ENCODE measurements at regions not wholly inside any gene's neighbourhood (a gene's known extent, or its start where the extent isn't known, plus 50 kb on each side); places are given as distances from the start of the nearest gene placed in this dataset.

- Histone ChIP-seq H3K4me1 (ENCODE audit: control insufficient read depth in 1 of 2, extremely low read depth in 1 of 2, insufficient read depth in 2 of 2, low read length in 2 of 2) (peaks cover 2 to 8% of the 10 kb centered on the region in 2 experiments), H3K4me3 (ENCODE audit: control insufficient read depth in 1 of 2, extremely low read depth in 1 of 2, low read length in 1 of 2) (no peak overlapping the region), H3K27me3 (replicated peaks in 1 of 2; ENCODE audit: control insufficient read depth in 2 of 2, extremely low read depth in 1 of 2, insufficient read depth in 2 of 2, low read length in 1 of 2) (peaks cover 0 to 14% of the 10 kb centered on the region in 2 experiments), H3K9me3 (no peaks in the 10 kb centered on the region), H3K36me3 (ENCODE audit: control insufficient read depth in 2 of 2, extremely low read depth in 1 of 2, insufficient read depth in 1 of 2, low read length in 1 of 2) (no peaks in the 10 kb centered on the region), H3K27ac (ENCODE audit: low read length) (no peak overlapping the region)
- ATAC-seq (replicated peaks in 1 of 4) (no peak), DNase-seq (no peak)
- 77% methylated on average over 8 of the region's 9 CpGs for WGBS (ENCODE audit: insufficient coverage)
- POLR2A ChIA-PET, result no interaction called here
- peaks cover 13 to 16% (median 13%) of the 10 kb centered on the region in 3 donors for H3K4me1 Mint-ChIP-seq
- CTCF ChIA-PET, result no interaction called here
- peaks cover 0 to 5% of the 10 kb centered on the region in 2 donors for H3K27me3 Mint-ChIP-seq
- peaks cover 0 to 2% (median 0%) of the 10 kb centered on the region in 3 donors for H3K9me3 Mint-ChIP-seq
- H3K27ac Mint-ChIP-seq, result no peak overlapping the region
- H3K36me3 Mint-ChIP-seq, result no peaks in the 10 kb centered on the region
- H3K4me3 Mint-ChIP-seq, result no peak overlapping the region
These were observed 187.4 kb upstream of the RREB1 start for GRCh38 chr6:6920114-6920986.

GRCh38 chr6:6920987-6921313, 186.8 kb upstream of the RREB1 start:
- 97% methylated on average over 6 of the region's 7 CpGs for WGBS (ENCODE audit: insufficient coverage)
- no peak for ATAC-seq (replicated peaks in 1 of 4)
- Mint-ChIP-seq H3K4me1 (peaks cover 7 to 10% (median 9%) of the 10 kb centered on the region in 3 donors), H3K27ac (no peak overlapping the region), H3K36me3 (no peaks in the 10 kb centered on the region), H3K4me3 (no peak overlapping the region), H3K27me3 (peaks cover 0 to 5% of the 10 kb centered on the region in 2 donors), H3K9me3 (peaks cover 0 to 2% (median 0%) of the 10 kb centered on the region in 3 donors)
- Histone ChIP-seq H3K27me3 (replicated peaks in 1 of 2; ENCODE audit: control insufficient read depth in 2 of 2, extremely low read depth in 1 of 2, insufficient read depth in 2 of 2, low read length in 1 of 2) (peaks cover 0 to 14% of the 10 kb centered on the region in 2 experiments), H3K36me3 (ENCODE audit: control insufficient read depth in 2 of 2, extremely low read depth in 1 of 2, insufficient read depth in 1 of 2, low read length in 1 of 2) (no peaks in the 10 kb centered on the region), H3K27ac (ENCODE audit: low read length) (no peak overlapping the region), H3K4me1 (ENCODE audit: control insufficient read depth in 1 of 2, extremely low read depth in 1 of 2, insufficient read depth in 2 of 2, low read length in 2 of 2) (peaks cover 2 to 5% of the 10 kb centered on the region in 2 experiments), H3K9me3 (no peaks in the 10 kb centered on the region), H3K4me3 (ENCODE audit: control insufficient read depth in 1 of 2, extremely low read depth in 1 of 2, low read length in 1 of 2) (no peak overlapping the region)
- ChIA-PET POLR2A (no interaction called here), CTCF (no interaction called here)
- DNase-seq, result no peak

GRCh38 chr6:6922166-6922565, 185.6 kb upstream of the RREB1 start:
- 83% methylated on average over 1 of the region's 1 CpG for WGBS (ENCODE audit: insufficient coverage)
- ATAC-seq (replicated peaks in 1 of 4), result no peak
- H3K4me1 Mint-ChIP-seq, result peaks cover 0 to 6% (median 4%) of the 10 kb centered on the region in 3 donors

GRCh38 chr6:6923605-6924004, 184.2 kb upstream of the RREB1 start:
- no peak for ATAC-seq (replicated peaks in 1 of 4)
- peaks cover 1 to 5% (median 2%) of the 10 kb centered on the region in 3 donors for H3K4me1 Mint-ChIP-seq
- Histone ChIP-seq H3K4me3 (ENCODE audit: control insufficient read depth in 1 of 2, extremely low read depth in 1 of 2, low read length in 1 of 2) (no peak overlapping the region), H3K4me1 (ENCODE audit: control insufficient read depth in 1 of 2, extremely low read depth in 1 of 2, insufficient read depth in 2 of 2, low read length in 2 of 2) (peaks cover 0 to 1% of the 10 kb centered on the region in 2 experiments), H3K27me3 (replicated peaks in 1 of 2; ENCODE audit: control insufficient read depth in 2 of 2, extremely low read depth in 1 of 2, insufficient read depth in 2 of 2, low read length in 1 of 2) (peaks cover 0 to 14% of the 10 kb centered on the region in 2 experiments), H3K9me3 (no peaks in the 10 kb centered on the region), H3K27ac (ENCODE audit: low read length) (no peak overlapping the region), H3K36me3 (ENCODE audit: control insufficient read depth in 2 of 2, extremely low read depth in 1 of 2, insufficient read depth in 1 of 2, low read length in 1 of 2) (no peaks in the 10 kb centered on the region)
- H3K9me3 Mint-ChIP-seq, result peaks cover 0 to 2% (median 0%) of the 10 kb centered on the region in 3 donors
- H3K27ac Mint-ChIP-seq, result no peak overlapping the region
- WGBS (ENCODE audit: insufficient coverage), result 50% methylated on average over 1 of the region's 5 CpGs
- peaks cover 0 to 5% of the 10 kb centered on the region in 2 donors for H3K27me3 Mint-ChIP-seq
- H3K4me3 Mint-ChIP-seq, result no peak overlapping the region
- ChIA-PET POLR2A (no interaction called here), CTCF (interaction anchor here in 1 of 2 donors (0.5 kb wide), 1 partner anchor 674 kb away, joined by 5 read pairs; no protein-coding TSS in a partner anchor)
- no peak for DNase-seq
- H3K36me3 Mint-ChIP-seq, result no peaks in the 10 kb centered on the region

More at GRCh38 chr6:6922166-6922565, 185.6 kb upstream of the RREB1 start:
- H3K9me3 ChIP-seq, result no peaks in the 10 kb centered on the region
- peaks cover 0 to 9% of the 10 kb centered on the region in 2 experiments for H3K27me3 ChIP-seq (replicated peaks in 1 of 2; ENCODE audit: control insufficient read depth in 2 of 2, extremely low read depth in 1 of 2, insufficient read depth in 2 of 2, low read length in 1 of 2)
- no peak for DNase-seq
- CTCF ChIA-PET, result no interaction called here
- Mint-ChIP-seq H3K36me3 (no peaks in the 10 kb centered on the region), H3K27ac (no peak overlapping the region), H3K4me3 (no peak overlapping the region), H3K27me3 (peaks cover 0 to 5% of the 10 kb centered on the region in 2 donors), H3K9me3 (peaks cover 0 to 2% (median 0%) of the 10 kb centered on the region in 3 donors)
- POLR2A ChIA-PET, result no interaction called here
- no peak overlapping the region for H3K4me3 ChIP-seq (ENCODE audit: control insufficient read depth in 1 of 2, extremely low read depth in 1 of 2, low read length in 1 of 2)
- no peak overlapping the region for H3K27ac ChIP-seq (ENCODE audit: low read length)
- no peaks in the 10 kb centered on the region for H3K36me3 ChIP-seq (ENCODE audit: control insufficient read depth in 2 of 2, extremely low read depth in 1 of 2, insufficient read depth in 1 of 2, low read length in 1 of 2)
- H3K4me1 ChIP-seq (ENCODE audit: control insufficient read depth in 1 of 2, extremely low read depth in 1 of 2, insufficient read depth in 2 of 2, low read length in 2 of 2), result peaks cover 2 to 5% of the 10 kb centered on the region in 2 experiments

- Mint-ChIP-seq H3K27me3 (peaks cover 5 to 12% of the 10 kb centered on the region in 2 donors), H3K36me3 (no peaks in the 10 kb centered on the region), H3K4me1 (peaks cover 0 to 5% (median 0%) of the 10 kb centered on the region in 3 donors), H3K4me3 (no peak overlapping the region), H3K27ac (no peak overlapping the region), H3K9me3 (peaks cover 0 to 2% (median 0%) of the 10 kb centered on the region in 3 donors)
- POLR2A ChIA-PET, result no interaction called here
- H3K4me3 ChIP-seq (ENCODE audit: control insufficient read depth in 1 of 2, extremely low read depth in 1 of 2, low read length in 1 of 2), result no peak overlapping the region
- ATAC-seq (replicated peaks in 1 of 4) (no peak), DNase-seq (no peak)
- no peak overlapping the region for H3K27ac ChIP-seq (ENCODE audit: low read length)
- no peaks in the 10 kb centered on the region for H3K4me1 ChIP-seq (ENCODE audit: control insufficient read depth in 1 of 2, extremely low read depth in 1 of 2, insufficient read depth in 2 of 2, low read length in 2 of 2)
- peaks cover 0 to 14% of the 10 kb centered on the region in 2 experiments for H3K27me3 ChIP-seq (replicated peaks in 1 of 2; ENCODE audit: control insufficient read depth in 2 of 2, extremely low read depth in 1 of 2, insufficient read depth in 2 of 2, low read length in 1 of 2)
- WGBS (ENCODE audit: insufficient coverage), result no CpG with 5 or more reads among the region's 5 CpGs
- no peaks in the 10 kb centered on the region for H3K36me3 ChIP-seq (ENCODE audit: control insufficient read depth in 2 of 2, extremely low read depth in 1 of 2, insufficient read depth in 1 of 2, low read length in 1 of 2)
- no peaks in the 10 kb centered on the region for H3K9me3 ChIP-seq
- CTCF ChIA-PET, result no interaction called here
These were observed 183.1 kb upstream of the RREB1 start for GRCh38 chr6:6924708-6925107.

GRCh38 chr6:6925391-6926164, 182.2 kb upstream of the RREB1 start:
- H3K27ac Mint-ChIP-seq, result no peak overlapping the region
- H3K36me3 Mint-ChIP-seq, result no peaks in the 10 kb centered on the region
- ATAC-seq (replicated peaks in 1 of 4) (no peak), DNase-seq (no peak)
- CTCF ChIA-PET, result no interaction called here
- no peak overlapping the region for H3K4me3 Mint-ChIP-seq
- H3K27me3 Mint-ChIP-seq, result peaks cover 9 to 12% of the 10 kb centered on the region in 2 donors
- Histone ChIP-seq H3K4me3 (ENCODE audit: control insufficient read depth in 1 of 2, extremely low read depth in 1 of 2, low read length in 1 of 2) (no peak overlapping the region), H3K9me3 (no peaks in the 10 kb centered on the region), H3K4me1 (ENCODE audit: control insufficient read depth in 1 of 2, extremely low read depth in 1 of 2, insufficient read depth in 2 of 2, low read length in 2 of 2) (no peaks in the 10 kb centered on the region), H3K27ac (ENCODE audit: low read length) (no peak overlapping the region), H3K36me3 (ENCODE audit: control insufficient read depth in 2 of 2, extremely low read depth in 1 of 2, insufficient read depth in 1 of 2, low read length in 1 of 2) (no peaks in the 10 kb centered on the region), H3K27me3 (replicated peaks in 1 of 2; ENCODE audit: control insufficient read depth in 2 of 2, extremely low read depth in 1 of 2, insufficient read depth in 2 of 2, low read length in 1 of 2) (peaks cover 0 to 16% of the 10 kb centered on the region in 2 experiments)
- peaks cover 0 to 5% (median 0%) of the 10 kb centered on the region in 3 donors for H3K4me1 Mint-ChIP-seq
- POLR2A ChIA-PET, result no interaction called here
- WGBS (ENCODE audit: insufficient coverage), result 84% methylated on average over 9 of the region's 10 CpGs
- peaks cover 0 to 2% (median 0%) of the 10 kb centered on the region in 3 donors for H3K9me3 Mint-ChIP-seq
